OCI-LY7 (cell line): ENCODE measurements at regions not wholly inside any gene's neighbourhood (a gene's known extent, or its start where the extent isn't known, plus 50 kb on each side); places are given as distances from the start of the nearest gene placed in this dataset.
A peak's percentile ranks its signal among the peaks of the same experiment; 100 is the strongest.

Experiments
- BruUV-seq: library from RNA; stranded (reverse); fragments of 400-500 nt; replicated peaks from 2 replicates; lab custom pipeline; 2021; lab: Mats Ljungman, UMichigan
- CTCF ChIA-PET: fragments of 300-600 bp; sonication (Branson Sonifier 250); formaldehyde crosslinking; loops from one replicate; lab custom pipeline; 2022; ENCODE audit warnings: antibody characterized with exemption; ENCODE audit not compliant: unreplicated experiment; lab: Charles Lee
- POLR2A ChIA-PET: fragments of 300-600 bp; sonication (Branson Sonifier 250); formaldehyde crosslinking; loops from one replicate; lab custom pipeline; 2022; ENCODE audit warnings: antibody characterized with exemption; lab: Charles Lee
- DNase-seq: peaks from one replicate; pipeline ENCODE4 v3.0.0-alpha.2; 2015; ENCODE audit warnings: low spot score
- H2AFZ ChIP-seq: fragments of 200-600 bp; sonication (generic), shearing (Covaris generic); 2 replicates; pipeline ENCODE4 v1.6.1; 2014; ENCODE audit warnings: mild to moderate bottlenecking, antibody characterized with exemption, low read length, moderate library complexity
- H3K27ac ChIP-seq: fragments of 200-600 bp; sonication (generic); 2 replicates; pipeline ENCODE4 v1.5.1; 2014; ENCODE audit warnings: mixed run types, low read depth, mild to moderate bottlenecking, moderate library complexity, low read length, inconsistent platforms; ENCODE audit not compliant: poor library complexity, severe bottlenecking
- H3K36me3 ChIP-seq: fragments of 200-600 bp; sonication (generic); 2 replicates; pipeline ENCODE4 v1.6.1; 2014; ENCODE audit warnings: mild to moderate bottlenecking, antibody characterized with exemption, low read length, moderate library complexity, mixed read lengths; ENCODE audit not compliant: insufficient read depth
- H3K4me1 ChIP-seq: fragments of 200-600 bp; sonication (generic); 2 replicates; pipeline ENCODE4 v1.5.1; 2014; ENCODE audit warnings: mild to moderate bottlenecking, low read length; ENCODE audit not compliant: insufficient read depth, poor library complexity, severe bottlenecking
- H3K4me2 ChIP-seq: fragments of 200-600 bp; sonication (generic); 2 replicates; pipeline ENCODE4 v1.6.1; 2014; ENCODE audit warnings: mild to moderate bottlenecking, low read length
- H3K4me3 ChIP-seq: fragments of 200-600 bp; sonication (generic); 2 replicates; pipeline ENCODE4 v1.5.1; 2014; ENCODE audit warnings: mild to moderate bottlenecking, low read depth, low read length; ENCODE audit not compliant: poor library complexity, severe bottlenecking
- H3K79me2 ChIP-seq: fragments of 200-600 bp; sonication (generic); 2 replicates; pipeline ENCODE4 v1.6.1; 2016; ENCODE audit warnings: low read depth, mild to moderate bottlenecking, low read length, moderate library complexity, mixed read lengths; ENCODE audit not compliant: insufficient read depth
- H3K9me2 ChIP-seq: fragments of 200-600 bp; sonication (generic); 2 replicates; pipeline ENCODE4 v1.6.1; 2016; ENCODE audit warnings: mild to moderate bottlenecking, low read length, mixed read lengths; ENCODE audit not compliant: insufficient read depth
- H3K9me3 ChIP-seq: fragments of 200-600 bp; sonication (generic); 2 replicates; pipeline ENCODE4 v1.6.1; 2014; ENCODE audit warnings: mild to moderate bottlenecking, mixed run types, low read length, mixed read lengths
- H4K20me1 ChIP-seq: fragments of 200-600 bp; sonication (generic); 2 replicates; pipeline ENCODE4 v1.6.1; 2014; ENCODE audit warnings: mild to moderate bottlenecking, antibody characterized with exemption, low read length, moderate library complexity, mixed read lengths; ENCODE audit not compliant: insufficient read depth
- CTCF ChIP-seq: fragments of 200-600 bp; sonication (generic); conservative IDR thresholded peaks from 2 replicates; pipeline ENCODE4 v1.5.1; 2014; ENCODE audit warnings: mild to moderate bottlenecking, antibody characterized with exemption, low read length, moderate library complexity, mixed read lengths
- EZH2phosphoT487 ChIP-seq: fragments of 200-600 bp; sonication (generic); IDR thresholded peaks from 2 replicates; pipeline ENCODE4 v1.6.1; 2018; ENCODE audit warnings: low read depth, borderline replicate concordance, mild to moderate bottlenecking, mixed run types, antibody characterized with exemption, low read length, moderate library complexity, mixed read lengths
- intact Hi-C: fragments of 100-400 bp; cut with micrococcal nuclease; formaldehyde crosslinking; loops from one replicate; pipeline ENCODE4 v1.10.0; 2022; ENCODE audit not compliant: unreplicated experiment

- Histone ChIP-seq H3K9me3 (peaks cover 79% of the 10 kb centered on the region), H3K4me3 (peak overlapping the region; percentile 34), H3K36me3 (peaks cover 63% of the 10 kb centered on the region), H3K79me2 (no peaks in the 10 kb centered on the region), H3K9me2 (no peaks in the 10 kb centered on the region), H3K4me2 (peak overlapping the region; percentile 29; the same call in 1 of the 2 replicates), H3K27ac (peak overlapping the region; percentile 99), H3K4me1 (peaks cover 41% of the 10 kb centered on the region), H4K20me1 (no peaks in the 10 kb centered on the region), H2AFZ (peak overlapping the region; percentile 37; the same call in 1 of the 2 replicates)
- intact Hi-C loops: loop anchor here (2.0 to 10.0 kb wide), 5 partner anchors 174 to 1081 kb away; a partner anchor contains a TSS
- POLR2A ChIA-PET: interaction anchor here (0.6 kb wide), 1 partner anchor 162 kb away, joined by 4 read pairs; no protein-coding TSS in a partner anchor
- peak; percentile 9 for DNase-seq
- no TSS peak for BruUV-seq
- CTCF ChIA-PET: no interaction called here
- TF ChIP-seq EZH2phosphoT487: no peak
- no peak for TF ChIP-seq CTCF
Observed at GRCh38 chr2:145413261-145414030, 893.5 kb upstream of the ZEB2 start.

- peak overlapping the region; percentile 99 for H3K27ac ChIP-seq
- H3K9me3 ChIP-seq: peaks cover 82% of the 10 kb centered on the region
- intact Hi-C loops: loop anchor here (1.0 to 10.0 kb wide), 7 partner anchors 175 to 1080 kb away; a partner anchor contains a TSS
- H3K36me3 ChIP-seq: peaks cover 59% of the 10 kb centered on the region
- peak; percentile 97 for DNase-seq
- peak overlapping the region; percentile 63 for H3K4me2 ChIP-seq
- H3K79me2 ChIP-seq: no peaks in the 10 kb centered on the region
- TF ChIP-seq CTCF (no peak), EZH2phosphoT487 (no peak)
- ChIA-PET POLR2A (interaction anchor here (0.5 to 1.9 kb wide), 10 partner anchors 11 to 825 kb away, joined by 3 to 9 read pairs (median 3); no protein-coding TSS in a partner anchor), CTCF (no interaction called here)
- no TSS peak for BruUV-seq
- peak overlapping the region; percentile 37; the same call in 1 of the 2 replicates for H2AFZ ChIP-seq
- no peaks in the 10 kb centered on the region for H4K20me1 ChIP-seq
- peaks cover 41% of the 10 kb centered on the region for H3K4me1 ChIP-seq
- H3K9me2 ChIP-seq: no peaks in the 10 kb centered on the region
- peak overlapping the region; percentile 34 for H3K4me3 ChIP-seq
Observed at GRCh38 chr2:145412155-145412554, 892.2 kb upstream of the ZEB2 start.
